Tibial artery (tissue), 4 donors: ENCODE measurements at regions not wholly inside any gene's neighbourhood (a gene's known extent, or its start where the extent isn't known, plus 50 kb on each side); places are given as distances from the start of the nearest gene placed in this dataset.
A peak's percentile ranks its signal among the peaks of the same experiment; 100 is the strongest.

Experiments
- DNase-seq, 2 donors: peaks; one replicate each; pipeline ENCODE4 v3.0.0-alpha.2; 2019
- H3K27ac ChIP-seq, 2 donors: fragments of 200-600 bp; sonication (generic) in 1 of 2; 1 replicate in 1 of 2; 2 replicates in 1 of 2; pipeline ENCODE4 v1.5.1; 2018 to 2019; ENCODE audit warnings: mild to moderate bottlenecking in 1 of 2
- H3K27me3 ChIP-seq, 2 donors: fragments of 200-600 bp; sonication (generic) in 1 of 2; one replicate each; pipeline versions ENCODE4 v1.5.1 to v1.6.0; 2016 to 2019
- H3K36me3 ChIP-seq, 3 donors: fragments of 200-600 bp; sonication (generic) in 2 of 3; one replicate each; pipeline ENCODE4 v1.5.1; 2016 to 2019; ENCODE audit warnings: mild to moderate bottlenecking in 2 of 3
- H3K4me1 ChIP-seq, 4 donors: fragments of 200-600 bp; sonication (generic) in 2 of 4; 1 replicate in 3 of 4; 2 replicates in 1 of 4; pipeline ENCODE4 v1.5.1; 2016 to 2019
- H3K4me3 ChIP-seq, 2 donors: fragments of 200-600 bp; sonication (generic) in 1 of 2; 1 replicate in 1 of 2; 2 replicates in 1 of 2; pipeline ENCODE4 v1.5.1; 2018 to 2019; ENCODE audit warnings: mild to moderate bottlenecking in 2 of 2
- H3K9me3 ChIP-seq, 3 donors: fragments of 200-600 bp; sonication (generic) in 1 of 3; one replicate each; pipeline ENCODE4 v1.5.1; 2016 to 2019
- CTCF ChIP-seq, 2 experiments: fragments of 200-600 bp in 1 of 2; fragments of 450-650 bp in 1 of 2; IDR thresholded peaks; one replicate each; pipeline ENCODE4 v1.5.1; 2017 to 2019; ENCODE audit warnings: antibody characterized with exemption in 2 of 2, mild to moderate bottlenecking in 1 of 2, moderate library complexity in 1 of 2
- intact Hi-C: fragments of 100-400 bp; cut with DNase I; formaldehyde crosslinking; loops from one replicate; pipeline ENCODE4 v1.15.0; 2023; ENCODE audit warnings: low total_unique reads

GRCh38 chr1:87586501-87586900, 257.8 kb downstream of the LMO4 start:
- Histone ChIP-seq H3K27me3 (no peaks in the 10 kb centered on the region), H3K36me3 (no peaks in the 10 kb centered on the region), H3K27ac (no peak overlapping the region), H3K4me3 (no peak overlapping the region), H3K4me1 (no peaks in the 10 kb centered on the region), H3K9me3 (no peaks in the 10 kb centered on the region)
- no peak for DNase-seq
- no peak for TF ChIP-seq CTCF (IDR thresholded peaks at IDR 0.05)
- intact Hi-C loops: no loop called here

GRCh38 chr1:87588495-87588894, 259.8 kb downstream of the LMO4 start:
- no peak overlapping the region for H3K27ac ChIP-seq
- no peak for TF ChIP-seq CTCF (IDR thresholded peaks at IDR 0.05)

GRCh38 chr1:87591492-87591891, 262.8 kb downstream of the LMO4 start:
- no peaks in the 10 kb centered on the region for H3K27me3 ChIP-seq
- intact Hi-C loops: no loop called here
- no peak overlapping the region for H3K27ac ChIP-seq
- H3K36me3 ChIP-seq: no peaks in the 10 kb centered on the region
- DNase-seq: no peak
- no peak overlapping the region for H3K4me3 ChIP-seq
- H3K4me1 ChIP-seq: peaks cover 0 to 13% (median 8%) of the 10 kb centered on the region in 4 donors
- H3K9me3 ChIP-seq: no peaks in the 10 kb centered on the region
- no peak for TF ChIP-seq CTCF (IDR thresholded peaks at IDR 0.05)

More at GRCh38 chr1:87588495-87588894, 259.8 kb downstream of the LMO4 start:
- Histone ChIP-seq H3K4me3 (no peak overlapping the region), H3K9me3 (no peaks in the 10 kb centered on the region), H3K36me3 (no peaks in the 10 kb centered on the region), H3K4me1 (no peaks in the 10 kb centered on the region), H3K27me3 (no peaks in the 10 kb centered on the region)
- DNase-seq: no peak
- intact Hi-C loops: no loop called here

GRCh38 chr1:87592156-87592555, 263.5 kb downstream of the LMO4 start:
- Histone ChIP-seq H3K9me3 (no peaks in the 10 kb centered on the region), H3K4me3 (no peak overlapping the region), H3K4me1 (peaks cover 0 to 13% (median 8%) of the 10 kb centered on the region in 4 donors), H3K27me3 (no peaks in the 10 kb centered on the region), H3K27ac (no peak overlapping the region), H3K36me3 (no peaks in the 10 kb centered on the region)
- TF ChIP-seq CTCF (IDR thresholded peaks at IDR 0.05): no peak
- intact Hi-C loops: no loop called here
- DNase-seq: no peak

- H3K4me1 ChIP-seq: peaks cover 0 to 13% (median 8%) of the 10 kb centered on the region in 4 donors
- no peaks in the 10 kb centered on the region for H3K36me3 ChIP-seq
- intact Hi-C loops: no loop called here
- peak overlapping the region in 1 of 2 donors; percentile 30 for H3K27ac ChIP-seq
- no peak overlapping the region for H3K4me3 ChIP-seq
- no peaks in the 10 kb centered on the region for H3K27me3 ChIP-seq
- no peak for TF ChIP-seq CTCF (IDR thresholded peaks at IDR 0.05)
- no peaks in the 10 kb centered on the region for H3K9me3 ChIP-seq
- no peak for DNase-seq
These were observed 266.2 kb downstream of the LMO4 start for GRCh38 chr1:87594736-87595383.
